A549 (cell line): ENCODE measurements at regions not wholly inside any gene's neighbourhood (a gene's known extent, or its start where the extent isn't known, plus 50 kb on each side); places are given as distances from the start of the nearest gene placed in this dataset.

Experiments
- CEBPB ChIP-seq, 2 experiments: fragments of >200 bp in 1 of 2; sonication (Bioruptor Twin) in 1 of 2; formaldehyde crosslinking in 1 of 2; IDR thresholded peaks; 2 replicates each; pipeline ENCODE4 v1.6.1; 2012 to 2016
- HEYL ChIP-seq: fragments of 250-450 bp; sonication (Bioruptor Pico); IDR thresholded peaks from 2 replicates; pipeline ENCODE4 v1.8.0; 2021; ENCODE audit warnings: mild to moderate bottlenecking, moderate library complexity
- JUNB ChIP-seq: fragments of >200 bp; sonication (Bioruptor Twin); formaldehyde crosslinking; IDR thresholded peaks from 2 replicates; pipeline ENCODE4 v1.6.1; 2016
- KDM1A ChIP-seq: fragments of 200-600 bp; sonication (generic); IDR thresholded peaks from 2 replicates; pipeline ENCODE4 v1.6.1; 2016; ENCODE audit warnings: low read depth, mild to moderate bottlenecking
- MAFK ChIP-seq: fragments of 450-650 bp; IDR thresholded peaks from 2 replicates; pipeline ENCODE4 v1.6.1; 2014; ENCODE audit not compliant: partially characterized antibody
- MYC ChIP-seq: IDR thresholded peaks from 2 replicates; pipeline ENCODE4 v1.6.1; 2012; ENCODE audit warnings: mild to moderate bottlenecking, inconsistent platforms, low read length, improper control_type of control experiment, borderline replicate concordance
- POLR2A ChIP-seq: IDR thresholded peaks from 2 replicates; pipeline ENCODE4 v1.6.1; 2012; ENCODE audit warnings: mild to moderate bottlenecking, low read length
- POLR2AphosphoS2 ChIP-seq: conservative IDR thresholded peaks from 2 replicates; pipeline ENCODE4 v1.6.1; 2012; ENCODE audit warnings: low read length, improper control_type of control experiment, inconsistent platforms
- RCOR1 ChIP-seq: fragments of 150-350 bp; IDR thresholded peaks from 2 replicates; pipeline ENCODE4 v1.6.1; 2014; ENCODE audit warnings: antibody characterized with exemption, low read length, low read depth
- SREBF2 ChIP-seq: fragments of 450-650 bp; IDR thresholded peaks from 2 replicates; pipeline ENCODE4 v1.6.1; 2014; ENCODE audit warnings: mild to moderate bottlenecking, moderate library complexity
- ZSCAN20 ChIP-seq: fragments of 250-450 bp; sonication (Bioruptor Pico); IDR thresholded peaks from 2 replicates; pipeline ENCODE4 v1.8.0; 2022; ENCODE audit warnings: mild to moderate bottlenecking, moderate library complexity
- TF ChIP-seq, protein P1 (sequence below): fragments of >200 bp; sonication (Bioruptor Twin); formaldehyde crosslinking; IDR thresholded peaks from 3 replicates; pipeline ENCODE4 v1.5.1; 2016
- TF ChIP-seq, protein P2 (sequence below): IDR thresholded peaks from 2 replicates; pipeline ENCODE4 v1.6.1; 2012; ENCODE audit warnings: low read depth, borderline replicate concordance

DNA sequence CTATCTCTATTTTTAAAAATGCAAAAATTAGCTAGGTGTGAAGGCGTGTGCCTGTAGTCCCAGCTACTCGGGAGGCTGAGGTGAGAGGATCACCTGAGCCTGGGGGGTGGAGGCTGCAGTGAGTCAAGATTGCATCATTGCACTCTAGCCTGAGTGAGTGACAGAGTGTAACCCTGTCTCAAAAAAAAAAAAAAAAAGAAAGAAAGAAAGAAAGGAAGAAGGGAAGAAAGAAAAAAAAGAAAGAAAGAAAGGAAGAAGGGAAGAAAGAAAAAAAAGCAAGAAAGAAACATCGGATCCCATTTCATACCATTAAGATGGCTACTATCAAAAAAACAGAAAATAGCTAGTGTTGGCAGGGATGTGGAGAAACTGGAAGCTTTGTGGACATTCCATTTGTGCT lies 136.8 kb upstream of the WNT4 start:
- TF ChIP-seq JUNB: no peak
- no peak for TF ChIP-seq SREBF2
- no peak for TF ChIP-seq CEBPB (IDR thresholded peaks at IDR 0.05)
- TF ChIP-seq, protein P1, sequence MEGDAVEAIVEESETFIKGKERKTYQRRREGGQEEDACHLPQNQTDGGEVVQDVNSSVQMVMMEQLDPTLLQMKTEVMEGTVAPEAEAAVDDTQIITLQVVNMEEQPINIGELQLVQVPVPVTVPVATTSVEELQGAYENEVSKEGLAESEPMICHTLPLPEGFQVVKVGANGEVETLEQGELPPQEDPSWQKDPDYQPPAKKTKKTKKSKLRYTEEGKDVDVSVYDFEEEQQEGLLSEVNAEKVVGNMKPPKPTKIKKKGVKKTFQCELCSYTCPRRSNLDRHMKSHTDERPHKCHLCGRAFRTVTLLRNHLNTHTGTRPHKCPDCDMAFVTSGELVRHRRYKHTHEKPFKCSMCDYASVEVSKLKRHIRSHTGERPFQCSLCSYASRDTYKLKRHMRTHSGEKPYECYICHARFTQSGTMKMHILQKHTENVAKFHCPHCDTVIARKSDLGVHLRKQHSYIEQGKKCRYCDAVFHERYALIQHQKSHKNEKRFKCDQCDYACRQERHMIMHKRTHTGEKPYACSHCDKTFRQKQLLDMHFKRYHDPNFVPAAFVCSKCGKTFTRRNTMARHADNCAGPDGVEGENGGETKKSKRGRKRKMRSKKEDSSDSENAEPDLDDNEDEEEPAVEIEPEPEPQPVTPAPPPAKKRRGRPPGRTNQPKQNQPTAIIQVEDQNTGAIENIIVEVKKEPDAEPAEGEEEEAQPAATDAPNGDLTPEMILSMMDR: no peak
- TF ChIP-seq MYC: no peak
- no peak for TF ChIP-seq POLR2AphosphoS2
- TF ChIP-seq HEYL (CRISPR knock-in tag): no peak
- no peak for TF ChIP-seq KDM1A
- no peak for TF ChIP-seq ZSCAN20
- TF ChIP-seq MAFK: no peak
- TF ChIP-seq, protein P2, sequence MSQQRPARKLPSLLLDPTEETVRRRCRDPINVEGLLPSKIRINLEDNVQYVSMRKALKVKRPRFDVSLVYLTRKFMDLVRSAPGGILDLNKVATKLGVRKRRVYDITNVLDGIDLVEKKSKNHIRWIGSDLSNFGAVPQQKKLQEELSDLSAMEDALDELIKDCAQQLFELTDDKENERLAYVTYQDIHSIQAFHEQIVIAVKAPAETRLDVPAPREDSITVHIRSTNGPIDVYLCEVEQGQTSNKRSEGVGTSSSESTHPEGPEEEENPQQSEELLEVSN: no peak
- TF ChIP-seq RCOR1: no peak
- TF ChIP-seq POLR2A: no peak
